ENCODE measurements at regions not wholly inside any gene's neighbourhood (a gene's known extent, or its start where the extent isn't known, plus 50 kb on each side); places are given as distances from the start of the nearest gene placed in this dataset.

- DNase-seq (ENCODE audit: low read depth in 1 of 2, low spot score in 1 of 2) (no peak), ATAC-seq (no peak), FAIRE-seq (no peak)
- peaks cover 23% of the 10 kb centered on the region for H3K4me1 ChIP-seq
- TF ChIP-seq HOXB5 (CRISPR knock-in tag; IDR thresholded peaks at IDR 0.05) (no peak), RCOR1 (IDR thresholded peaks at IDR 0.05; ENCODE audit: low read depth, low read length) (no peak), PBX3 (IDR thresholded peaks at IDR 0.05) (no peak), RNF2 (IDR thresholded peaks at IDR 0.05; ENCODE audit: borderline replicate concordance, low read depth) (no peak)
- POLR2A ChIA-PET = no interaction called here
- no peak overlapping the region for H3K4me3 ChIP-seq
- CTCF ChIA-PET = interaction anchor here (1.2 kb wide), 1 partner anchor 34 kb away, joined by 3 read pairs; no protein-coding TSS in a partner anchor
- H3K27ac ChIP-seq = 0 out of 6 replicates have a peak overlapping the region, but pooled peaks of 1 of the 2 experiments have one; percentile 12
- WGBS (ENCODE audit: missing lambda C conversion rate) = 87% methylated on average over 13 of the region's 13 CpGs
- no peak overlapping the region for H3K4me2 ChIP-seq
- H3K9me3 ChIP-seq = no peaks in the 10 kb centered on the region
Observed at GRCh38 chr2:8571301-8571791, 110.5 kb upstream of the ID2 start.

GRCh38 chr2:8571792-8572499 lies 109.9 kb upstream of the ID2 start:
- CTCF ChIA-PET = interaction anchor here (1.0 to 1.2 kb wide), 2 partner anchors 27 to 33 kb away, joined by 3 read pairs; no protein-coding TSS in a partner anchor
- Histone ChIP-seq H3K4me1 (peaks cover 23% of the 10 kb centered on the region), H3K4me3 (no peak overlapping the region), H3K4me2 (peak overlapping the region; percentile 26; the same call in 1 of the 3 replicates), H3K27ac (peak overlapping the region in 1 of 2 experiments; percentile 24; a peak in 1 of 6 replicates), H3K9me3 (no peaks in the 10 kb centered on the region)
- peak in 1 of 2 experiments; percentile 53; a peak in 3 of 6 replicates for ATAC-seq
- DNase-seq (ENCODE audit: low read depth in 1 of 2, low spot score in 1 of 2) = no peak
- 58% methylated on average over 8 of the region's 10 CpGs for WGBS (ENCODE audit: missing lambda C conversion rate)
- POLR2A ChIA-PET = no interaction called here
- TF ChIP-seq KDM1A (IDR thresholded peaks at IDR 0.05; ENCODE audit: low read depth) (peak; percentile 65), ZFP36 (IDR thresholded peaks at IDR 0.05; ENCODE audit: borderline replicate concordance, partially characterized antibody) (peak; percentile 94)
- TF ChIP-seq, protein P1, sequence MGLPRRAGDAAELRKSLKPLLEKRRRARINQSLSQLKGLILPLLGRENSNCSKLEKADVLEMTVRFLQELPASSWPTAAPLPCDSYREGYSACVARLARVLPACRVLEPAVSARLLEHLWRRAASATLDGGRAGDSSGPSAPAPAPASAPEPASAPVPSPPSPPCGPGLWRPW (IDR thresholded peaks at IDR 0.05) = no peak
- no peak for FAIRE-seq

DNA sequence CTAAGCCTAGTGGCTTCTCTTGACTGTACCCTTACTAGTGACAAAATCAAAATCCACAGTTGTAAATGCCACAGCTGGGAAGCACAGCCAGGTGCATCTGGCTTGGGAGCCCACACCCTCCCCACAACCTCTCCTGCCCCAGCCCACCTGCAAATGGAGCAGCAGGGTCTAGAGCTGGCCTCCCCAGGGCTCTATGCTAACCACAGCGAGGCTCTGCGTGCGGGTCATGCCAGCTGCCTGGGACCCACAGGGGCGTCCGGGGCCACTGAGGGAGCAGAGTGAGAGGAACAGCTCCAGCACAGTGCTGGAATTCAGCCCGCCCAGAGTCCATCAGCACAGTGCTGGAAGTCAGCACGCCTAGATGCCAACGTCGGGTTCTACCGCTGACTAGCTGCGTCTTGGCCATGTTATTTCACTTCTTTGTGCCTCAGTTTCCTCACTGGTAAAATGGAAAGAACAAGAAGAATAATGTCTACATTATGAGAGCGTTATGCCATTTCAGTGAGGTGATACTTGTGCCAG lies 109.1 kb upstream of the ID2 start:
- Histone ChIP-seq H3K4me2 (no peak overlapping the region), H3K4me3 (no peak overlapping the region), H3K9me3 (no peaks in the 10 kb centered on the region), H3K4me1 (peaks cover 23% of the 10 kb centered on the region), H3K27ac (peak overlapping the region in 1 of 2 experiments; percentile 24; a peak in 2 of 6 replicates)
- ChIA-PET POLR2A (interaction anchor here (1.0 kb wide), 1 partner anchor 91 kb away, joined by 3 read pairs; no protein-coding TSS in a partner anchor), CTCF (interaction anchor here (1.0 kb wide), 1 partner anchor 28 kb away, joined by 3 read pairs; no protein-coding TSS in a partner anchor)
- DNase-seq (ENCODE audit: low read depth in 1 of 2, low spot score in 1 of 2) = no peak
- ATAC-seq = no peak
- no peak for FAIRE-seq
- 89% methylated on average over 12 of the region's 12 CpGs for WGBS (ENCODE audit: missing lambda C conversion rate)
- TF ChIP-seq TFCP2L1 (CRISPR knock-in tag; IDR thresholded peaks at IDR 0.05) (no peak), NFE2L2 (conservative IDR thresholded peaks at IDR 0.05; ENCODE audit: low read length) (no peak), USF2 (IDR thresholded peaks at IDR 0.05) (no peak), KDM1A (IDR thresholded peaks at IDR 0.05; ENCODE audit: low read depth) (no peak), BHLHE40 (IDR thresholded peaks at IDR 0.05; ENCODE audit: low read depth, low read length) (no peak), NPAS2 (CRISPR knock-in tag; IDR thresholded peaks at IDR 0.05; ENCODE audit: borderline replicate concordance) (no peak), HOXB5 (CRISPR knock-in tag; IDR thresholded peaks at IDR 0.05) (no peak), RFX5 (IDR thresholded peaks at IDR 0.05) (no peak), CTCF (IDR thresholded peaks at IDR 0.05) (no peak)
- TF ChIP-seq, protein P2, sequence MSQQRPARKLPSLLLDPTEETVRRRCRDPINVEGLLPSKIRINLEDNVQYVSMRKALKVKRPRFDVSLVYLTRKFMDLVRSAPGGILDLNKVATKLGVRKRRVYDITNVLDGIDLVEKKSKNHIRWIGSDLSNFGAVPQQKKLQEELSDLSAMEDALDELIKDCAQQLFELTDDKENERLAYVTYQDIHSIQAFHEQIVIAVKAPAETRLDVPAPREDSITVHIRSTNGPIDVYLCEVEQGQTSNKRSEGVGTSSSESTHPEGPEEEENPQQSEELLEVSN (IDR thresholded peaks at IDR 0.05; ENCODE audit: borderline replicate concordance, low read depth) = no peak
- TF ChIP-seq, protein P3, sequence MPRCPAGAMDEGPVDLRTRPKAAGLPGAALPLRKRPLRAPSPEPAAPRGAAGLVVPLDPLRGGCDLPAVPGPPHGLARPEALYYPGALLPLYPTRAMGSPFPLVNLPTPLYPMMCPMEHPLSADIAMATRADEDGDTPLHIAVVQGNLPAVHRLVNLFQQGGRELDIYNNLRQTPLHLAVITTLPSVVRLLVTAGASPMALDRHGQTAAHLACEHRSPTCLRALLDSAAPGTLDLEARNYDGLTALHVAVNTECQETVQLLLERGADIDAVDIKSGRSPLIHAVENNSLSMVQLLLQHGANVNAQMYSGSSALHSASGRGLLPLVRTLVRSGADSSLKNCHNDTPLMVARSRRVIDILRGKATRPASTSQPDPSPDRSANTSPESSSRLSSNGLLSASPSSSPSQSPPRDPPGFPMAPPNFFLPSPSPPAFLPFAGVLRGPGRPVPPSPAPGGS (IDR thresholded peaks at IDR 0.05) = no peak
- TF ChIP-seq, protein P4, sequence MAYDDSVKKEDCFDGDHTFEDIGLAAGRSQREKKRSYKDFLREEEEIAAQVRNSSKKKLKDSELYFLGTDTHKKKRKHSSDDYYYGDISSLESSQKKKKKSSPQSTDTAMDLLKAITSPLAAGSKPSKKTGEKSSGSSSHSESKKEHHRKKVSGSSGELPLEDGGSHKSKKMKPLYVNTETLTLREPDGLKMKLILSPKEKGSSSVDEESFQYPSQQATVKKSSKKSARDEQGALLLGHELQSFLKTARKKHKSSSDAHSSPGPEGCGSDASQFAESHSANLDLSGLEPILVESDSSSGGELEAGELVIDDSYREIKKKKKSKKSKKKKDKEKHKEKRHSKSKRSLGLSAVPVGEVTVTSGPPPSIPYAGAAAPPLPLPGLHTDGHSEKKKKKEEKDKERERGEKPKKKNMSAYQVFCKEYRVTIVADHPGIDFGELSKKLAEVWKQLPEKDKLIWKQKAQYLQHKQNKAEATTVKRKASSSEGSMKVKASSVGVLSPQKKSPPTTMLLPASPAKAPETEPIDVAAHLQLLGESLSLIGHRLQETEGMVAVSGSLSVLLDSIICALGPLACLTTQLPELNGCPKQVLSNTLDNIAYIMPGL (CRISPR knock-in tag; IDR thresholded peaks at IDR 0.05; ENCODE audit: borderline replicate concordance) = no peak
